GM12878 (cell line): ENCODE measurements at regions not wholly inside any gene's neighbourhood (a gene's known extent, or its start where the extent isn't known, plus 50 kb on each side); places are given as distances from the start of the nearest gene placed in this dataset.

Source experiments
- ATAC-seq: fragments of 200-7000 bp; cut with Tn5 transposase; 3 replicates; pipeline ENCODE4 v1.9.1; 2020; ENCODE audit warnings: mild to moderate bottlenecking, moderate library complexity
- BruUV-seq: library from RNA; stranded (reverse); fragments of 400-500 nt; replicated peaks from 2 replicates; lab custom pipeline; 2021; lab: Mats Ljungman, UMichigan
- CTCF ChIA-PET: fragments of 300-600 bp; sonication (Branson Sonifier 250); formaldehyde crosslinking; extraction: SDS; loops from one replicate; lab custom pipeline; 2021; ENCODE audit warnings: inconsistent platforms; lab: Yijun Ruan, JAX
- POLR2A ChIA-PET: fragments of 350-600 bp; formaldehyde crosslinking; extraction: SDS; loops from one replicate; lab custom pipeline; 2021; ENCODE audit warnings: inconsistent platforms; lab: Charles Lee
- RAD21 ChIA-PET: fragments of 300-600 bp; sonication (Branson Sonifier 250); formaldehyde crosslinking; loops from one replicate; lab custom pipeline; 2023; ENCODE audit warnings: antibody characterized with exemption; ENCODE audit not compliant: unreplicated experiment; lab: Charles Lee
- SMC1A ChIA-PET: fragments of 300-600 bp; sonication (Branson Sonifier 250); formaldehyde crosslinking; loops from one replicate; lab custom pipeline; 2023; ENCODE audit not compliant: unreplicated experiment, uncharacterized antibody; lab: Charles Lee
- DNase-seq: peaks from one replicate; pipeline ENCODE4 v3.0.0-alpha.2; 2011; ENCODE audit warnings: low read depth, low spot score
- FAIRE-seq: peaks from 3 replicates; lab custom pipeline; 2011; peaks lifted over from hg19 to GRCh38; lab: Jason Lieb, UNC
- H2AFZ ChIP-seq: 2 replicates; pipeline ENCODE4 v1.6.0; 2011; ENCODE audit warnings: low read depth, low read length, control low read depth; ENCODE audit not compliant: control insufficient read depth
- H3K27ac ChIP-seq: 2 replicates; pipeline ENCODE4 v1.5.1; 2011; ENCODE audit warnings: control low read depth; ENCODE audit not compliant: control insufficient read depth, insufficient read depth
- H3K27me3 ChIP-seq, 2 experiments: replicated peaks in 1 of 2; 2 replicates each; pipeline versions ENCODE4 v1.6.0 to v1.6.1; 2011; ENCODE audit warnings: low read length in 1 of 2; ENCODE audit not compliant: control insufficient read depth in 2 of 2, insufficient read depth in 2 of 2
- H3K36me3 ChIP-seq, 2 experiments: 2 replicates each; pipeline ENCODE4 v1.5.1; 2011; ENCODE audit warnings: low read length in 1 of 2; ENCODE audit not compliant: control insufficient read depth in 2 of 2, insufficient read depth in 2 of 2
- H3K4me1 ChIP-seq: 2 replicates; pipeline ENCODE4 v1.6.1; 2011; ENCODE audit warnings: mild to moderate bottlenecking, low read length, moderate library complexity, mixed read lengths; ENCODE audit not compliant: control insufficient read depth, insufficient read depth
- H3K4me2 ChIP-seq: 2 replicates; pipeline ENCODE4 v1.6.0; 2011; ENCODE audit warnings: control low read depth; ENCODE audit not compliant: control insufficient read depth, insufficient read depth
- H3K4me3 ChIP-seq: fragments of 200-600 bp; sonication (generic); 2 replicates; pipeline ENCODE4 v1.5.1; 2016
- H3K79me2 ChIP-seq: 2 replicates; pipeline ENCODE4 v1.6.0; 2011; ENCODE audit warnings: low read length; ENCODE audit not compliant: control insufficient read depth, insufficient read depth
- H3K9ac ChIP-seq: 2 replicates; pipeline ENCODE4 v1.8.0; 2011; ENCODE audit warnings: low read length, control low read depth, mixed read lengths; ENCODE audit not compliant: control insufficient read depth, insufficient read depth
- H3K9me3 ChIP-seq: replicated peaks from 3 replicates; pipeline ENCODE4 v1.5.1; 2011; ENCODE audit warnings: mild to moderate bottlenecking, low read length; ENCODE audit not compliant: control insufficient read depth, insufficient read depth
- H4K20me1 ChIP-seq: 2 replicates; pipeline ENCODE4 v1.6.0; 2011; ENCODE audit not compliant: control insufficient read depth, insufficient read depth
- ELK1 ChIP-seq: IDR thresholded peaks from 2 replicates; pipeline ENCODE4 v1.6.1; 2012; ENCODE audit warnings: low read depth, low read length, improper control_type of control experiment
- FOS ChIP-seq: IDR thresholded peaks from 3 replicates; pipeline ENCODE4 v1.6.1; 2011; ENCODE audit warnings: borderline replicate concordance; ENCODE audit not compliant: insufficient read length; ENCODE audit errors: extremely low read depth
- GABPA ChIP-seq: IDR thresholded peaks from 2 replicates; pipeline ENCODE4 v1.6.1; 2014; ENCODE audit warnings: antibody characterized with exemption, low read depth, mild to moderate bottlenecking, inconsistent platforms
- GATAD2B ChIP-seq: fragments of 450-650 bp; conservative IDR thresholded peaks from 2 replicates; pipeline ENCODE4 v1.6.1; 2017; ENCODE audit warnings: low read depth, mild to moderate bottlenecking, moderate library complexity
- KDM1A ChIP-seq: fragments of 200-600 bp; sonication (generic); IDR thresholded peaks from 2 replicates; pipeline ENCODE4 v1.6.1; 2016; ENCODE audit warnings: borderline replicate concordance
- MYC ChIP-seq: IDR thresholded peaks from 2 replicates; pipeline ENCODE4 v1.6.1; 2011; ENCODE audit warnings: mild to moderate bottlenecking, low read length, moderate library complexity, inconsistent platforms; ENCODE audit not compliant: insufficient read depth, insufficient replicate concordance, insufficient read length, severe bottlenecking
- RAD51 ChIP-seq: fragments of 450-650 bp; IDR thresholded peaks from 2 replicates; pipeline ENCODE4 v1.6.1; 2016; ENCODE audit warnings: moderate library complexity, mild to moderate bottlenecking, inconsistent platforms
- RELA ChIP-seq: fragments of 450-650 bp; IDR thresholded peaks from 2 replicates; pipeline ENCODE4 v1.8.0; 2014; ENCODE audit warnings: borderline replicate concordance; ENCODE audit not compliant: partially characterized antibody
- SIX5 ChIP-seq: IDR thresholded peaks from 2 replicates; pipeline ENCODE4 v1.6.1; 2011; ENCODE audit warnings: mild to moderate bottlenecking, low read depth, low read length, moderate library complexity; ENCODE audit not compliant: severe bottlenecking
- WGBS: methylation state at CpG from one replicate; pipeline ENCODE4 v1.1.6; 2016; ENCODE audit warnings: low lambda C conversion rate; ENCODE audit not compliant: insufficient replicate concordance, insufficient coverage; ENCODE audit errors: missing lambda C conversion rate; 5-methylcytosine and 5-hydroxymethylcytosine counted together
- in situ Hi-C: fragments of 300-500 bp; cut with MboI; formaldehyde crosslinking; loops from 9 replicates; pipeline ENCODE4 v1.14.3; 2018; ENCODE audit warnings: mixed read lengths
- intact Hi-C: fragments of 100-400 bp; cut with micrococcal nuclease; formaldehyde crosslinking; loops from one replicate; pipeline ENCODE4 v1.14.2; 2022; ENCODE audit not compliant: unreplicated experiment
- TF ChIP-seq, protein P1 (sequence below): IDR thresholded peaks from 2 replicates; pipeline ENCODE4 v1.6.1; 2012; ENCODE audit warnings: low read length, inconsistent platforms
- TF ChIP-seq, protein P2 (sequence below): IDR thresholded peaks from 2 replicates; pipeline ENCODE4 v1.6.1; 2012; ENCODE audit warnings: low read depth, low read length, improper control_type of control experiment

GRCh38 chr7:67863911-67864310 lies 867.3 kb downstream of the TYW1 start:
- WGBS, result 8% methylated on average over 6 of the region's 6 CpGs
- no peak for FAIRE-seq
- POLR2A ChIA-PET, result no interaction called here

GRCh38 chr7:67866054-67866453 lies 869.4 kb downstream of the TYW1 start:
- H3K36me3 ChIP-seq, result no peaks in the 10 kb centered on the region
- no peak overlapping the region for H3K9ac ChIP-seq
- SMC1A ChIA-PET, result no interaction called here
- no TSS peak for BruUV-seq
- in situ Hi-C loops (no loop called here), intact Hi-C loops (no loop called here)
- no peaks in the 10 kb centered on the region; the same call in 2 of the 3 replicates for H3K9me3 ChIP-seq
- CTCF ChIA-PET, result no interaction called here
- H3K27ac ChIP-seq, result no peak overlapping the region
- RAD21 ChIA-PET, result no interaction called here
- FAIRE-seq (no peak), ATAC-seq (no peak), DNase-seq (no peak)
- no peaks in the 10 kb centered on the region for H3K79me2 ChIP-seq
- no peaks in the 10 kb centered on the region for H3K27me3 ChIP-seq
- no peak overlapping the region for H3K4me3 ChIP-seq
- no peak overlapping the region for H3K4me2 ChIP-seq
- no peak overlapping the region for H2AFZ ChIP-seq
- POLR2A ChIA-PET, result no interaction called here
- H4K20me1 ChIP-seq, result no peaks in the 10 kb centered on the region
- H3K4me1 ChIP-seq, result no peaks in the 10 kb centered on the region
- TF ChIP-seq SIX5, result no peak
- TF ChIP-seq, protein P1, sequence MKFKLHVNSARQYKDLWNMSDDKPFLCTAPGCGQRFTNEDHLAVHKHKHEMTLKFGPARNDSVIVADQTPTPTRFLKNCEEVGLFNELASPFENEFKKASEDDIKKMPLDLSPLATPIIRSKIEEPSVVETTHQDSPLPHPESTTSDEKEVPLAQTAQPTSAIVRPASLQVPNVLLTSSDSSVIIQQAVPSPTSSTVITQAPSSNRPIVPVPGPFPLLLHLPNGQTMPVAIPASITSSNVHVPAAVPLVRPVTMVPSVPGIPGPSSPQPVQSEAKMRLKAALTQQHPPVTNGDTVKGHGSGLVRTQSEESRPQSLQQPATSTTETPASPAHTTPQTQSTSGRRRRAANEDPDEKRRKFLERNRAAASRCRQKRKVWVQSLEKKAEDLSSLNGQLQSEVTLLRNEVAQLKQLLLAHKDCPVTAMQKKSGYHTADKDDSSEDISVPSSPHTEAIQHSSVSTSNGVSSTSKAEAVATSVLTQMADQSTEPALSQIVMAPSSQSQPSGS, result no peak
- TF ChIP-seq, protein P2, sequence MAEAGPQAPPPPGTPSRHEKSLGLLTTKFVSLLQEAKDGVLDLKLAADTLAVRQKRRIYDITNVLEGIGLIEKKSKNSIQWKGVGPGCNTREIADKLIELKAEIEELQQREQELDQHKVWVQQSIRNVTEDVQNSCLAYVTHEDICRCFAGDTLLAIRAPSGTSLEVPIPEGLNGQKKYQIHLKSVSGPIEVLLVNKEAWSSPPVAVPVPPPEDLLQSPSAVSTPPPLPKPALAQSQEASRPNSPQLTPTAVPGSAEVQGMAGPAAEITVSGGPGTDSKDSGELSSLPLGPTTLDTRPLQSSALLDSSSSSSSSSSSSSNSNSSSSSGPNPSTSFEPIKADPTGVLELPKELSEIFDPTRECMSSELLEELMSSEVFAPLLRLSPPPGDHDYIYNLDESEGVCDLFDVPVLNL, result no peak
- no peak for TF ChIP-seq GATAD2B
- no peak for TF ChIP-seq KDM1A
- TF ChIP-seq RELA, result no peak
- no peak for TF ChIP-seq MYC
- no peak for TF ChIP-seq RAD51
- TF ChIP-seq FOS, result no peak
- no peak for TF ChIP-seq GABPA

More at GRCh38 chr7:67863911-67864310, 867.3 kb downstream of the TYW1 start:
- Histone ChIP-seq H3K4me1 (no peaks in the 10 kb centered on the region), H3K9ac (no peak overlapping the region), H3K9me3 (no peaks in the 10 kb centered on the region; the same call in 2 of the 3 replicates), H3K36me3 (no peaks in the 10 kb centered on the region), H3K27ac (no peak overlapping the region), H4K20me1 (no peaks in the 10 kb centered on the region), H3K4me2 (no peak overlapping the region), H3K27me3 (no peaks in the 10 kb centered on the region), H3K79me2 (no peaks in the 10 kb centered on the region), H2AFZ (no peak overlapping the region), H3K4me3 (no peak overlapping the region)
- in situ Hi-C loops (no loop called here), intact Hi-C loops (no loop called here)
- ATAC-seq (no peak), DNase-seq (no peak)
- CTCF ChIA-PET, result no interaction called here
- BruUV-seq, result no TSS peak
- TF ChIP-seq ELK1, result no peak
- RAD21 ChIA-PET, result no interaction called here
- SMC1A ChIA-PET, result no interaction called here
